GM12878 (cell line): ENCODE measurements at regions not wholly inside any gene's neighbourhood (a gene's known extent, or its start where the extent isn't known, plus 50 kb on each side); places are given as distances from the start of the nearest gene placed in this dataset.
"Not testable (repeated sequence)": the region's sequence is repeated elsewhere in the genome, so short reads cannot be mapped to it uniquely, and the experiment has no call there.

Experiments used
- ATF3 ChIP-seq: IDR thresholded peaks from 2 replicates; pipeline ENCODE4 v1.6.1; 2011; ENCODE audit warnings: low read depth, mild to moderate bottlenecking, low read length, moderate library complexity, borderline replicate concordance; ENCODE audit errors: extremely low read depth
- FOS ChIP-seq: IDR thresholded peaks from 3 replicates; pipeline ENCODE4 v1.6.1; 2011; ENCODE audit warnings: borderline replicate concordance; ENCODE audit not compliant: insufficient read length; ENCODE audit errors: extremely low read depth
- GABPA ChIP-seq: IDR thresholded peaks from 2 replicates; pipeline ENCODE4 v1.6.1; 2014; ENCODE audit warnings: antibody characterized with exemption, low read depth, mild to moderate bottlenecking, inconsistent platforms
- JUNB ChIP-seq: IDR thresholded peaks from 2 replicates; pipeline ENCODE4 v1.6.1; 2016; ENCODE audit warnings: antibody characterized with exemption, mild to moderate bottlenecking
- POLR2A ChIP-seq: IDR thresholded peaks from 2 replicates; pipeline ENCODE4 v1.6.1; 2011; ENCODE audit warnings: low read depth, mild to moderate bottlenecking, low read length
- POLR2AphosphoS5 ChIP-seq: IDR thresholded peaks from 2 replicates; pipeline ENCODE4 v1.6.1; 2011; ENCODE audit warnings: mild to moderate bottlenecking, low read length, inconsistent platforms
- SREBF1 ChIP-seq: IDR thresholded peaks from 2 replicates; pipeline ENCODE4 v1.6.1; 2012; ENCODE audit warnings: mild to moderate bottlenecking, low read length
- TCF7 ChIP-seq: IDR thresholded peaks from 2 replicates; pipeline ENCODE4 v1.6.1; 2014; ENCODE audit warnings: antibody characterized with exemption, borderline replicate concordance
- TF ChIP-seq, protein P1 (sequence below), 3 experiments: IDR thresholded peaks in 2 of 3; conservative IDR thresholded peaks in 1 of 3; 2 replicates each; pipeline ENCODE4 v1.5.1; 2011; ENCODE audit warnings: low read depth in 3 of 3, low read length in 3 of 3, mild to moderate bottlenecking in 3 of 3, control low read depth in 2 of 3, moderate library complexity in 2 of 3, inconsistent platforms in 1 of 3, mixed read lengths in 1 of 3; ENCODE audit not compliant: control insufficient read depth in 2 of 3, insufficient read depth in 1 of 3; ENCODE audit errors: extremely low read depth in 1 of 3
- TF ChIP-seq, protein P2 (sequence below): fragments of 450-650 bp; IDR thresholded peaks from 2 replicates; pipeline ENCODE4 v1.6.1; 2017; ENCODE audit warnings: mild to moderate bottlenecking

DNA sequence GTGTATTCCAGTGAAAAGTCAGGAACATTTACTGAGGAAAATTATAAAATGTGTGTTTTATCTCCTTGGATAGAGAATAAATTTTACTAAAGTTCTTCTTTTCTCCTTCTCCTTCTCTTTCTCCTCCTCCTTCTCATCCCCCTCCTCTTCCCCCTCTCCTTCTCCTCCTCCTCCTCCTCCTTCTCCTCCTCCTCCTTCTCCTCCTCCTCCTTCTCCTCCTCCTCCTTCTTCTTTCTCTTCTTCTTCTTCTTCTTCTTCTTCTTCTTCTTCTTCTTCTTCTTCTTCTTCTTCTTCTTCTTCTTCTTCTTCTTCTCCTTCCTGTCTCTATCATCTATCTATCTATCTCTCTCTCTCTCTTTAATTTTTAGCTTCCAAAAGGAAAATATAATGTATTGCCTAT lies 337.1 kb upstream of the MAF start:
- not testable (repeated sequence) for TF ChIP-seq ATF3, JUNB, POLR2A, FOS, SREBF1, POLR2AphosphoS5, TCF7, GABPA
- TF ChIP-seq, protein P1, sequence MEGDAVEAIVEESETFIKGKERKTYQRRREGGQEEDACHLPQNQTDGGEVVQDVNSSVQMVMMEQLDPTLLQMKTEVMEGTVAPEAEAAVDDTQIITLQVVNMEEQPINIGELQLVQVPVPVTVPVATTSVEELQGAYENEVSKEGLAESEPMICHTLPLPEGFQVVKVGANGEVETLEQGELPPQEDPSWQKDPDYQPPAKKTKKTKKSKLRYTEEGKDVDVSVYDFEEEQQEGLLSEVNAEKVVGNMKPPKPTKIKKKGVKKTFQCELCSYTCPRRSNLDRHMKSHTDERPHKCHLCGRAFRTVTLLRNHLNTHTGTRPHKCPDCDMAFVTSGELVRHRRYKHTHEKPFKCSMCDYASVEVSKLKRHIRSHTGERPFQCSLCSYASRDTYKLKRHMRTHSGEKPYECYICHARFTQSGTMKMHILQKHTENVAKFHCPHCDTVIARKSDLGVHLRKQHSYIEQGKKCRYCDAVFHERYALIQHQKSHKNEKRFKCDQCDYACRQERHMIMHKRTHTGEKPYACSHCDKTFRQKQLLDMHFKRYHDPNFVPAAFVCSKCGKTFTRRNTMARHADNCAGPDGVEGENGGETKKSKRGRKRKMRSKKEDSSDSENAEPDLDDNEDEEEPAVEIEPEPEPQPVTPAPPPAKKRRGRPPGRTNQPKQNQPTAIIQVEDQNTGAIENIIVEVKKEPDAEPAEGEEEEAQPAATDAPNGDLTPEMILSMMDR (IDR thresholded peaks at IDR 0.05 in 2 of 3, conservative IDR thresholded peaks at IDR 0.05 in 1 of 3; ENCODE audit: control insufficient read depth in 2 of 3, extremely low read depth in 1 of 3, insufficient read depth in 1 of 3, low read depth in 3 of 3, low read length in 3 of 3) = not testable (repeated sequence)
- TF ChIP-seq, protein P2, sequence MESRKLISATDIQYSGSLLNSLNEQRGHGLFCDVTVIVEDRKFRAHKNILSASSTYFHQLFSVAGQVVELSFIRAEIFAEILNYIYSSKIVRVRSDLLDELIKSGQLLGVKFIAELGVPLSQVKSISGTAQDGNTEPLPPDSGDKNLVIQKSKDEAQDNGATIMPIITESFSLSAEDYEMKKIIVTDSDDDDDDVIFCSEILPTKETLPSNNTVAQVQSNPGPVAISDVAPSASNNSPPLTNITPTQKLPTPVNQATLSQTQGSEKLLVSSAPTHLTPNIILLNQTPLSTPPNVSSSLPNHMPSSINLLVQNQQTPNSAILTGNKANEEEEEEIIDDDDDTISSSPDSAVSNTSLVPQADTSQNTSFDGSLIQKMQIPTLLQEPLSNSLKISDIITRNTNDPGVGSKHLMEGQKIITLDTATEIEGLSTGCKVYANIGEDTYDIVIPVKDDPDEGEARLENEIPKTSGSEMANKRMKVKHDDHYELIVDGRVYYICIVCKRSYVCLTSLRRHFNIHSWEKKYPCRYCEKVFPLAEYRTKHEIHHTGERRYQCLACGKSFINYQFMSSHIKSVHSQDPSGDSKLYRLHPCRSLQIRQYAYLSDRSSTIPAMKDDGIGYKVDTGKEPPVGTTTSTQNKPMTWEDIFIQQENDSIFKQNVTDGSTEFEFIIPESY = not testable (repeated sequence)
